Prostate gland (tissue), 2 donors: ENCODE measurements at regions not wholly inside any gene's neighbourhood (a gene's known extent, or its start where the extent isn't known, plus 50 kb on each side); places are given as distances from the start of the nearest gene placed in this dataset.

Experiments
- DNase-seq: peaks from one replicate; pipeline ENCODE4 v3.0.0-alpha.2; 2019; ENCODE audit warnings: low spot score
- H3K27ac ChIP-seq, 2 donors: fragments of 200-600 bp; sonication (generic); 2 replicates each; pipeline ENCODE4 v1.5.1; 2017 to 2019
- H3K27me3 ChIP-seq: fragments of 200-600 bp; sonication (generic); replicated peaks from 2 replicates; pipeline ENCODE4 v1.5.1; 2019; ENCODE audit not compliant: insufficient read depth
- H3K36me3 ChIP-seq, 2 donors: fragments of 200-600 bp; sonication (generic); 1 replicate in 1 of 2; 2 replicates in 1 of 2; pipeline versions ENCODE4 v1.5.1 to v1.8.1; 2017 to 2019
- H3K4me1 ChIP-seq: fragments of 200-600 bp; sonication (generic); replicated peaks from 2 replicates; pipeline ENCODE4 v1.5.1; 2019
- H3K4me3 ChIP-seq, 2 donors: fragments of 200-600 bp; sonication (generic); 2 replicates each; pipeline ENCODE4 v1.5.1; 2017 to 2019
- H3K9me3 ChIP-seq: fragments of 200-600 bp; sonication (generic); 2 replicates; pipeline ENCODE4 v1.5.1; 2017
- POLR2A ChIP-seq: fragments of 450-650 bp; IDR thresholded peaks from one replicate; pipeline ENCODE4 v1.6.1; 2016; ENCODE audit warnings: antibody characterized with exemption, mild to moderate bottlenecking
- POLR2AphosphoS5 ChIP-seq: sonication (generic); formaldehyde crosslinking; IDR thresholded peaks from one replicate; pipeline ENCODE4 v1.6.1; 2017; ENCODE audit warnings: antibody characterized with exemption
- WGBS: methylation state at CpG from one replicate; pipeline ENCODE4 v1.1.5; 2018; 5-methylcytosine and 5-hydroxymethylcytosine counted together
- intact Hi-C: fragments of 100-400 bp; cut with DNase I; formaldehyde crosslinking; loops from one replicate; pipeline ENCODE4 v1.14.2; 2022
- TF ChIP-seq, protein P1 (sequence below), 4 experiments: fragments of 200-600 bp in 2 of 4; fragments of 450-650 bp in 2 of 4; sonication (generic) in 2 of 4; IDR thresholded peaks; 1 replicate in 3 of 4; 2 replicates in 1 of 4; pipeline ENCODE4 v1.5.1; 2016 to 2019; ENCODE audit warnings: antibody characterized with exemption in 4 of 4, mild to moderate bottlenecking in 2 of 4, moderate library complexity in 2 of 4

DNA sequence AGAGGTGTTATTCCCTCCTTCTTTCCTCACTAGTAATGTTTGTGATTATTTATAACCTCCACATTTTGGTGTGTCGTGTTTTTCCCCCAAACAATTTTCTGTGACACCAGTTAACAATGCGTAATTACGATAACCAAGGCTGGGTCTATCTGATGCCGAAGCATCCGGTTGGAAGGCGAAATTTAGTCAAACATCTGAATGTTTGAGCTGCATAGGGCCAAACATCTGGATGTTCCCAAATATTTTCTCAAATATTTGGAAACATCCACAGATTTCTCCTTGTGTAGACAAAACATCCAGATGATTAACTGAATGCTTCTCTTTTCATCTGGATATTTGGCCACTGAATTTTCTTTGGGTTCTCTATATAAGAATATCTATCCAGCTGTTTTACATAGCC is 371.7 kb downstream of the NFIB start:
- H3K9me3 ChIP-seq = no peaks in the 10 kb centered on the region
- no peaks in the 10 kb centered on the region for H3K36me3 ChIP-seq
- WGBS = 70% methylated on average over 6 of the region's 6 CpGs
- TF ChIP-seq, protein P1, sequence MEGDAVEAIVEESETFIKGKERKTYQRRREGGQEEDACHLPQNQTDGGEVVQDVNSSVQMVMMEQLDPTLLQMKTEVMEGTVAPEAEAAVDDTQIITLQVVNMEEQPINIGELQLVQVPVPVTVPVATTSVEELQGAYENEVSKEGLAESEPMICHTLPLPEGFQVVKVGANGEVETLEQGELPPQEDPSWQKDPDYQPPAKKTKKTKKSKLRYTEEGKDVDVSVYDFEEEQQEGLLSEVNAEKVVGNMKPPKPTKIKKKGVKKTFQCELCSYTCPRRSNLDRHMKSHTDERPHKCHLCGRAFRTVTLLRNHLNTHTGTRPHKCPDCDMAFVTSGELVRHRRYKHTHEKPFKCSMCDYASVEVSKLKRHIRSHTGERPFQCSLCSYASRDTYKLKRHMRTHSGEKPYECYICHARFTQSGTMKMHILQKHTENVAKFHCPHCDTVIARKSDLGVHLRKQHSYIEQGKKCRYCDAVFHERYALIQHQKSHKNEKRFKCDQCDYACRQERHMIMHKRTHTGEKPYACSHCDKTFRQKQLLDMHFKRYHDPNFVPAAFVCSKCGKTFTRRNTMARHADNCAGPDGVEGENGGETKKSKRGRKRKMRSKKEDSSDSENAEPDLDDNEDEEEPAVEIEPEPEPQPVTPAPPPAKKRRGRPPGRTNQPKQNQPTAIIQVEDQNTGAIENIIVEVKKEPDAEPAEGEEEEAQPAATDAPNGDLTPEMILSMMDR (IDR thresholded peaks at IDR 0.05) = no peak
- no peak for TF ChIP-seq POLR2AphosphoS5
- TF ChIP-seq POLR2A = no peak
- no peak overlapping the region for H3K27ac ChIP-seq
- no peaks in the 10 kb centered on the region for H3K4me1 ChIP-seq
- no peak for DNase-seq
- H3K27me3 ChIP-seq = no peaks in the 10 kb centered on the region
- intact Hi-C loops = no loop called here
- no peak overlapping the region for H3K4me3 ChIP-seq

DNA sequence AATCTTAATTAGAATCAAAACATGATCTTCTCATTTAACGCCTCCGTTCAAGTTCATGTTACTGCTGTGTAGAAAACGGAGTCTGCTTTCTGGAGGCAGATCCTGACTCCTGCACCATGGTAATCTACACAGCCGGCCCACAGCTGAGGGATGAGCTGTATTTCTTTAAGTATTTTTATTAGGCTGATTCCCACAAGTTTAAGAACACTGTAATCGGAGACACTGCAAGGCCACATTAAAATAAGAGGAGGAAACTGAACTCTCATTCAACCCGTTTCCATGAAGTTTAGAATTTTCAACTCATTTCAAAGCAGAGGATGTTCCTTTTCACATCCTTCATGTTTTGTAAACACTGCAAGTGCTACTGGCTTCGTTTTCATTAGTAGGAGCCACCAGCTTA is 372.2 kb downstream of the NFIB start:
- Histone ChIP-seq H3K27ac (no peak overlapping the region), H3K9me3 (no peaks in the 10 kb centered on the region)
- intact Hi-C loops = no loop called here

DNA sequence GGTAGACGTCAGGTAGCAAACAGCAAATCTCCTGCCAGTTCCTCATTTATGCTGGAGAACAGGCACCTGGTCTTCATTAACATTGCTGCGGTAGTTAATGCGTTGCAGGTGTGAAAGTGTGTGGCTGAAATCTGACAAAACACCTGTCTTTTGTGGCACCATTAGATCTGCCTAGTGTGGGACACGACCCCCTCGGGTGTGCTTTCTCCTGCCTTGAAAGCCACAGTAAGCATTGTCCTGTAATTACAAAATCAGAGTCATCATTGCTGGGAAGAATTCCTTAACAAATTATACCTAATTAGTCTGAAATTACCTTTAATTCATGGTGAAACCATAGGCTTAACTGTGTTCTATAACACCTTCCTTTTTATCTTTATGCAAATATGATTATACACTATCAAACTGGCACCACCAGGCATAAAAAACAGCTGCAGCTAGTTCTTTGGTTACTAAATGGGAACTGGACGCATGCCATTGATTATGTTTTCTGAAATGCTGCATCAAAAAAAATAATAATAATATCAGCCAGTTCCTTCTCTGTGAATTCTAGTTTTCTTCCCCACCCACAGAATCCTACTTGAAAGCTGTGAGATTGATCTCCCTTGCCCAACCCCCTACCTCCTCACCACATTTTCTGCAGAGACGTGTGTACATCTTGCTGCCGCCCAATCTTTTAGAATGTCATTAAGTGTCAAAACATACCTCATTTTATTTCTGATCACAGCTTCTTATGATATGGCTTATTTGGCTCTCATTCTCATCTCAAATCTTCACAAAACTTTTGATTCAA is 374.0 kb downstream of the NFIB start:
- H3K27ac ChIP-seq = no peak overlapping the region
- TF ChIP-seq, protein P1 (IDR thresholded peaks at IDR 0.05) = no peak
- TF ChIP-seq POLR2AphosphoS5 (no peak), POLR2A (no peak)
- H3K36me3 ChIP-seq = no peaks in the 10 kb centered on the region
- no peaks in the 10 kb centered on the region for H3K4me1 ChIP-seq
- H3K27me3 ChIP-seq = no peaks in the 10 kb centered on the region
- H3K4me3 ChIP-seq = no peak overlapping the region
- 92% methylated on average over 8 of the region's 8 CpGs for WGBS
- intact Hi-C loops = no loop called here
- H3K9me3 ChIP-seq = no peaks in the 10 kb centered on the region
- no peak for DNase-seq

More for the DNA sequence above, 372.2 kb downstream of the NFIB start:
- Histone ChIP-seq H3K27me3 (no peaks in the 10 kb centered on the region), H3K4me3 (no peak overlapping the region), H3K36me3 (no peaks in the 10 kb centered on the region), H3K4me1 (no peaks in the 10 kb centered on the region)
- TF ChIP-seq POLR2AphosphoS5 (peak; percentile 14), POLR2A (no peak)
- TF ChIP-seq, protein P1 (IDR thresholded peaks at IDR 0.05) = no peak
- DNase-seq = peak; percentile 15
- 20% methylated on average over 7 of the region's 7 CpGs for WGBS

DNA sequence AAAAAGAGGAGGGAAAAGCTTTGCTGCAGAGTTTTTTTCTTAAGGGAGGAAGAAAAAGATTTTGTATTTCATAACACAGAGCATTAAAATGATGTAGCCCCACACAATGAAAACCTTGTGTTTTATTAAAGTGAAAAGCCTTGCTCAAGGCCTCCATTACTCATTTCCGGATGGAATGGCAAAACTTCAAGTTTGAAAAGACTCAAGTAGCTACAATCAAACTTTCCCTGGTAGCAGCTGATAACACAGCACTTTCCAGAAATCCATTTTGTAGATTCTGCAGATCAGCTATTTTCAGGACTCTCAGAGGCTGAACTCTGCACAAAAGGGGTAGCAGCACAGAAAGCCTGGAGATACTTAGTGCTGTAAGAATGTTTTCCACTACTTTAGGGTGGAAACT is 374.8 kb downstream of the NFIB start:
- WGBS = 65% methylated on average over 1 of the region's 1 CpG
- no peaks in the 10 kb centered on the region for H3K27me3 ChIP-seq
- TF ChIP-seq POLR2A = no peak
- TF ChIP-seq, protein P1 (IDR thresholded peaks at IDR 0.05) = no peak
- no peak for TF ChIP-seq POLR2AphosphoS5
- H3K4me1 ChIP-seq = no peaks in the 10 kb centered on the region
- H3K4me3 ChIP-seq = no peak overlapping the region
- no peak overlapping the region for H3K27ac ChIP-seq
- intact Hi-C loops = no loop called here
- H3K36me3 ChIP-seq = no peaks in the 10 kb centered on the region
- H3K9me3 ChIP-seq = no peaks in the 10 kb centered on the region
- DNase-seq = no peak

DNA sequence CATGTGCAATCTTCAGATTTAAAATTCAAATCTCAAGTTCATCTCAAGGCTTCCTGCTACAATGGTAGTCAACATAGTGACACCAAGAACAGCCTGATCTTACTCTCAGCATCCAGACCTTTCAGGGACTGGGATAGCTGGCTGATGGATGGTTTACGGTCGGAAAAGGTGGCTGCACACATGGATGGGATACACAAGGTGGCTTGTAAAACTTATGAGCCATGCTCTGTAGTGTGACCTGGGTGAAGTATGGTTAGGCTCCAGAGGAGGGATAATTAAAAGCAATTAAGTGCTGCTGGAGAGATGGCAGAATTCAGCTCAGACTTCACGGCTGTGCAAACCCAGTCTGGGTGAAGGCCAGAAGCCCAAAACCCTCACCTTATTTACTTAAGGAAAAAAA is 379.5 kb downstream of the NFIB start:
- Histone ChIP-seq H3K4me1 (no peaks in the 10 kb centered on the region), H3K9me3 (no peaks in the 10 kb centered on the region), H3K27ac (no peak overlapping the region), H3K4me3 (no peak overlapping the region), H3K36me3 (no peaks in the 10 kb centered on the region), H3K27me3 (no peaks in the 10 kb centered on the region)
- no peak for DNase-seq
- WGBS = 93% methylated on average over 3 of the region's 3 CpGs
- intact Hi-C loops = no loop called here
- TF ChIP-seq POLR2AphosphoS5 = no peak
- TF ChIP-seq POLR2A = no peak
- TF ChIP-seq, protein P1 (IDR thresholded peaks at IDR 0.05) = no peak
